AG10803 (cell line): ENCODE measurements at regions not wholly inside any gene's neighbourhood (a gene's known extent, or its start where the extent isn't known, plus 50 kb on each side); places are given as distances from the start of the nearest gene placed in this dataset.

Source experiments
- DNase-seq: peaks from one replicate; pipeline ENCODE4 v3.0.0; 2010; ENCODE audit warnings: low read depth
- H3K4me3 ChIP-seq: 2 replicates; pipeline ENCODE4 v1.5.1; 2011; ENCODE audit warnings: mild to moderate bottlenecking, low read length, control low read depth
- CTCF ChIP-seq: conservative IDR thresholded peaks from 2 replicates; pipeline ENCODE4 v1.5.1; 2011; ENCODE audit warnings: mild to moderate bottlenecking, low read length, control low read depth, inconsistent platforms

DNA sequence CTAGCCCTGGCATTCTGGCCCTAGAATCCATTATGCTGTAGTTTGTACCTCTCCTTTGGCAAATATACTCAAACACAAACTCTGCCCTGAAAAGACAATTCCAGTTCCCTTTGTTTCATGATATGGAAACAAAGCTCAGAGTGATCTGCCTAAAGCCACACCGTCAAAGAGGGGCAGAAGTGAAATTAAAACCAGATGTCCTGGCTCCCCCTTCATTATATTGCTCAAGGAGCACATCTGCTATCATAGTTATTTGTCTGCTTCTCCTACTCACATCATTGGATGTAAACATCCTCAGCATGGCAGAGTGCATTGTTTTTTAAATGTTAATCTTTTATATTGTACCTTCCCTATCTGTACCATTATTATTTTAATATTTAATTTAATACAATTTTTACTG, 266.7 kb upstream of the SMARCA2 start:
- no peak for DNase-seq
- TF ChIP-seq CTCF = no peak
- no peak overlapping the region for H3K4me3 ChIP-seq

DNA sequence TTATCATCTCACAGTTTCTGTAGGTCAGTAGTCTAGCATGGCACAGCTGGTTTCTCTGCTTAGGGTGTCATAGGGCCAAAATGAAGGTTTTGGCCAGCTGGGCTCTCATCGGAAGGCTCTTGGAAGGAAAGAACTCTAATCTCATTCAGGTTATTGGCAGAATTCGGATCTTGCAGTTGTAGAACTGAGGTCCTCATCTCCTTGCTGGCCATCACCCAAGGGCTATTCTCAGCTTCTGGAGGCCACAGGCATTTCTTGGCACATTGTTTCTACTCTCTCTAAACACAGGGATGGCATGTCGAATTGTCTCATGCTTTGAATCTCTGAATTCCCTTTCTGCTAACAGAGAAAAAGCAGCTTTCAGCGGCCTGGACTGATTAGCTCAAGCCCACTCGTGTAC, 258.0 kb upstream of the SMARCA2 start:
- H3K4me3 ChIP-seq = no peak overlapping the region
- no peak for TF ChIP-seq CTCF
- DNase-seq = no peak

DNA sequence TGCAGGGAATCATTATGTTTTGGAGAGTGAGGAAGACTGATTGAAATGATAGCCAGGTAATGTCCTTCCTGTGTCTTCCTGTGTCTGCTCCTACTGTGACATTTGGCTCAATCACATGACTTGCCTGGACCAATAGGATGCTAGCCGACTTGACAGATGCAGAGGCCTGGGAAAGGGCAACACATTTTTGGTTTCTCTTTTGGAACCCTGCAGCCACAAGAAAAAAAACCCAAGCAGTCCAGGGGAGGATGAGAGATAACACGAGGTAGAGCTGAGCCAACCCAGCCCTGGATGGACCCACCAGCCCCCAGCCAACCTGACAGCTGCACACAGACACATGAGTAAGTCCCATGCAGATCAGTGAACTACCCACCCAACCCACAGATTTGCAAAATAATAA, 256.1 kb upstream of the SMARCA2 start:
- H3K4me3 ChIP-seq = no peak overlapping the region
- no peak for TF ChIP-seq CTCF
- no peak for DNase-seq

DNA sequence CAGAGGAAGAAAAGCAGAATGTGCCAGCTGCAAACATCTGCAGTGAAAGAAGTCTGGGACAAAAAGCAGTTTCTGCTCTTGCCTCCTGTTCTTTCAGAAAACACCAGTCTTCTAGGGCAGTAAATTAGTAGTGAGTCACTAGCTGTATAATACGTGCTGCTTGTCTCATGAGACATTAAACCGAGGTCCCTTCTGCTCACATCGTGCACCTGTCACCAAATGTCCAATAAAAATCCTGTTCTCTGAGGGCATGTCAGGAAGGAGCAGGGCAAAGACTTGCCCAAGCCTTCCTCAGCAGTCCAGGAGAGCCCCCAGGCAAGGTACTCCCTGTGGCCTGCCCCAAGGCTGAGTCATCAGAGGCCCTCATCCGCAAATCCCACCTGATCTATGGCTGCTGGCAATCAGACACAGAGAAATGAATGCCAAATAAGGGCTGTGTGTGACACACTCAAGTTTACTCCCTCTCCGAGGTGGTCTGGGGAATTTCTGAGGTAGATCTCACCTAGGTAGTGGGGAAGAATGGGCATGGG, 255.3 kb upstream of the SMARCA2 start:
- TF ChIP-seq CTCF = no peak
- DNase-seq = no peak

GRCh38 chr9:1761807-1762206, 253.3 kb upstream of the SMARCA2 start:
- TF ChIP-seq CTCF = no peak
- no peak for DNase-seq
- H3K4me3 ChIP-seq = no peak overlapping the region

More for the DNA sequence above, 255.3 kb upstream of the SMARCA2 start:
- no peak overlapping the region for H3K4me3 ChIP-seq

GRCh38 chr9:1766042-1766441, 249.1 kb upstream of the SMARCA2 start:
- no peak for DNase-seq
- no peak overlapping the region for H3K4me3 ChIP-seq

GRCh38 chr9:1768561-1768960, 246.6 kb upstream of the SMARCA2 start:
- TF ChIP-seq CTCF = no peak
- DNase-seq = no peak
- H3K4me3 ChIP-seq = no peak overlapping the region

More at GRCh38 chr9:1766042-1766441, 249.1 kb upstream of the SMARCA2 start:
- TF ChIP-seq CTCF = no peak
